RCC 7860 (cell line): ENCODE measurements at regions not wholly inside any gene's neighbourhood (a gene's known extent, or its start where the extent isn't known, plus 50 kb on each side); places are given as distances from the start of the nearest gene placed in this dataset.
"Not testable (repeated sequence)": the region's sequence is repeated elsewhere in the genome, so short reads cannot be mapped to it uniquely, and the experiment has no call there.

ENCODE experiments used
- DNase-seq: peaks from one replicate; pipeline ENCODE4 v3.0.0-alpha.2; 2015; ENCODE audit warnings: low spot score
- FAIRE-seq: peaks from 2 replicates; lab custom pipeline; 2012; peaks lifted over from hg19 to GRCh38; lab: Jason Lieb, UNC

- FAIRE-seq: no peak
- no peak for DNase-seq
Observed at GRCh38 chr15:39013262-39013661, 448.6 kb upstream of the RASGRP1 start.

- DNase-seq: no peak
- no peak for FAIRE-seq
Observed at GRCh38 chr15:39014682-39015081, 450.1 kb upstream of the RASGRP1 start.

GRCh38 chr15:39016706-39017105, 452.1 kb upstream of the RASGRP1 start:
- DNase-seq (no peak), FAIRE-seq (no peak)

GRCh38 chr15:39018966-39019365, 454.4 kb upstream of the RASGRP1 start:
- FAIRE-seq: no peak

GRCh38 chr15:39021341-39021740, 456.7 kb upstream of the RASGRP1 start:
- FAIRE-seq: no peak
- no peak for DNase-seq

More at GRCh38 chr15:39018966-39019365, 454.4 kb upstream of the RASGRP1 start:
- no peak for DNase-seq

GRCh38 chr15:39022532-39023305, 458.1 kb upstream of the RASGRP1 start:
- DNase-seq: no peak

GRCh38 chr15:39025321-39025720, 460.7 kb upstream of the RASGRP1 start:
- DNase-seq: no peak
- no peak for FAIRE-seq

More at GRCh38 chr15:39022532-39023305, 458.1 kb upstream of the RASGRP1 start:
- no peak for FAIRE-seq

GRCh38 chr15:39025881-39026280, 461.3 kb upstream of the RASGRP1 start:
- DNase-seq (no peak), FAIRE-seq (no peak)

- DNase-seq (peak; percentile 38), FAIRE-seq (peak; percentile 59)
Observed at GRCh38 chr15:39028069-39028468, 463.5 kb upstream of the RASGRP1 start.

GRCh38 chr15:39029741-39030140, 465.1 kb upstream of the RASGRP1 start:
- FAIRE-seq: no peak

GRCh38 chr15:39030291-39031070, 465.9 kb upstream of the RASGRP1 start:
- DNase-seq: no peak
- no peak for FAIRE-seq

More at GRCh38 chr15:39029741-39030140, 465.1 kb upstream of the RASGRP1 start:
- DNase-seq: no peak

- FAIRE-seq: no peak
Observed at GRCh38 chr15:39031596-39031995, 467.0 kb upstream of the RASGRP1 start.

GRCh38 chr15:39034816-39035215, 470.2 kb upstream of the RASGRP1 start:
- DNase-seq (no peak), FAIRE-seq (no peak)

More at GRCh38 chr15:39031596-39031995, 467.0 kb upstream of the RASGRP1 start:
- no peak for DNase-seq

- not testable (repeated sequence) for FAIRE-seq, DNase-seq
Observed at GRCh38 chr15:39037611-39038010, 473.0 kb upstream of the RASGRP1 start.

- FAIRE-seq (no peak), DNase-seq (no peak)
Observed at GRCh38 chr15:39040861-39041260, 476.2 kb upstream of the RASGRP1 start.

GRCh38 chr15:39041979-39042495, 477.4 kb upstream of the RASGRP1 start:
- FAIRE-seq: no peak
- no peak for DNase-seq

GRCh38 chr15:39051626-39052322, 487.2 kb upstream of the RASGRP1 start:
- no peak for FAIRE-seq
- no peak for DNase-seq

GRCh38 chr15:39052323-39052705, 487.7 kb upstream of the RASGRP1 start:
- no peak for DNase-seq
- no peak for FAIRE-seq

GRCh38 chr15:39053480-39053879, 488.9 kb upstream of the RASGRP1 start:
- FAIRE-seq (no peak), DNase-seq (no peak)

GRCh38 chr15:39054128-39054732, 489.6 kb upstream of the RASGRP1 start:
- no peak for DNase-seq
- no peak for FAIRE-seq

GRCh38 chr15:39056357-39056756, 491.7 kb upstream of the RASGRP1 start:
- DNase-seq: no peak
- FAIRE-seq: no peak
